ENCODE measurements at regions not wholly inside any gene's neighbourhood (a gene's known extent, or its start where the extent isn't known, plus 50 kb on each side); places are given as distances from the start of the nearest gene placed in this dataset.

DNA sequence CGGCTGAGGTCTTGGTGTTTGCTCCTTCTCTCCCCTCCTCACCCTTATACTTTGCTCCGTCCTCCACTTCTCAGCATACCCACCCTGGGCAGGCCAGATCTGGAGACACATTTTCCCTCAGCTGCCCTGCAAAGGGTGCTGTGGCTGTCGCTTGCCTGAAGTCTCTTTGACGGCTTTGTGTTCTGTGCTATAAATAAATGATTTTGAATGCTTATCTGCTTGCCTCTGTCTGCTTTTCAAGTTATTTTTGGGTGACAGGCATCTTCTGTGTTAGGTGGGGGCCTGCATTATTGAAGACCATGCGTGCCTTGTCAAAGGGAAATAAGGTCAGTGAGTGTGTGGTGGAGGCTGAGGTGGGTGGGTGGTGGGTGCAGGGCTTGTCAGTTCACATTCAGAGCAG lies 66.9 kb upstream of the KCND3 start:
- TF ChIP-seq CTCF (IDR thresholded peaks at IDR 0.05; ENCODE audit: low read depth, low read length), result no peak
- no peak for TF ChIP-seq EZH2phosphoT487 (IDR thresholded peaks at IDR 0.05; ENCODE audit: low read depth)

Data from OCI-LY3 (cell line).